ENCODE measurements at regions not wholly inside any gene's neighbourhood (a gene's known extent, or its start where the extent isn't known, plus 50 kb on each side); places are given as distances from the start of the nearest gene placed in this dataset.

DNA sequence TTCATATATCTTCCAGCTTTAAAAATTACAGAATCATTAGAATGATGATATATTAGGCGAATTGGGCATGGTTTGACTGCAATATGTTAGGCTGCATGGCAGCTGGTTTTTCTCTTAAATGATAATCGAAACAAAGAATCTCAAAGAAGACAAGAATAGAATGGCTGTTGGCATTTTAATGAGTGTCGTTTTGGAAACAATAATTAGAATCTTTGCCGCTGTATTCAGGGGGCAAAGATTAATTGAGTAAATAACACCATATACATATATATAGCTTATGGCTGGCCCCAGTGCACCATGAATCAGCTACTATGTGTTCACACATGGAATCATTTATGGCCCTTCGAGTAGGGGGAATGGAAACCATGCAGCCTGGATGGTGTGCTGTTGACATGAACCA is 216.2 kb downstream of the RNF144B start (continued):
- no peak for TF ChIP-seq CTCF (IDR thresholded peaks at IDR 0.05)
- TF ChIP-seq ELF1 (IDR thresholded peaks at IDR 0.05), result no peak
- no peak for TF ChIP-seq YY1 (IDR thresholded peaks at IDR 0.05; ENCODE audit: low read depth)

- H3K27ac ChIP-seq (ENCODE audit: low read depth in 2 of 2, low read length in 1 of 2), result no peak overlapping the region
- H3K4me3 ChIP-seq (ENCODE audit: low read depth in 2 of 2, low read length in 1 of 2), result no peak overlapping the region
- no peak overlapping the region for H3K4me2 ChIP-seq
- no peaks in the 10 kb centered on the region for H3K36me3 ChIP-seq (replicated peaks in 1 of 2; ENCODE audit: control insufficient read depth in 1 of 2, insufficient read depth in 2 of 2, low read length in 1 of 2)
- H3K27me3 ChIP-seq (ENCODE audit: insufficient read depth), result no peaks in the 10 kb centered on the region
- no peaks in the 10 kb centered on the region for H3F3A ChIP-seq (replicated peaks; ENCODE audit: insufficient read depth)
- H2AFZ ChIP-seq (ENCODE audit: low read depth), result no peak overlapping the region
- H3K79me2 ChIP-seq (ENCODE audit: insufficient read depth), result no peaks in the 10 kb centered on the region
- no peaks in the 10 kb centered on the region for H3K9me2 ChIP-seq
- TF ChIP-seq ELF1 (IDR thresholded peaks at IDR 0.05), result no peak
- TF ChIP-seq FOXJ3 (CRISPR knock-in tag; IDR thresholded peaks at IDR 0.05), result no peak
- no peak for TF ChIP-seq RCOR1 (IDR thresholded peaks at IDR 0.05; ENCODE audit: low read length)
- TF ChIP-seq RFX5 (IDR thresholded peaks at IDR 0.05; ENCODE audit: low read length), result no peak
- TF ChIP-seq MAX (IDR thresholded peaks at IDR 0.05; ENCODE audit: low read depth), result no peak
- no peak for TF ChIP-seq USF1 (IDR thresholded peaks at IDR 0.05; ENCODE audit: borderline replicate concordance, low read depth)
- no peak for TF ChIP-seq TCF12 (IDR thresholded peaks at IDR 0.05)
- no peak for TF ChIP-seq GATA2 (CRISPR knock-in tag; IDR thresholded peaks at IDR 0.05)
- peaks cover 0 to 5% of the 10 kb centered on the region in 2 experiments; a peak in 1 of 4 replicates for H3K4me1 ChIP-seq (ENCODE audit: control insufficient read depth in 1 of 2, insufficient read depth in 2 of 2, low read depth in 1 of 2, low read length in 1 of 2)
- H3K9me3 ChIP-seq, result no peaks in the 10 kb centered on the region
- 19% methylated on average over 3 of the region's 3 CpGs for WGBS (ENCODE audit: low lambda C conversion rate)
- no peak overlapping the region for H3K9ac ChIP-seq
- ChIA-PET CTCF (interaction anchor here (2.2 kb wide), 1 partner anchor 10 kb away, joined by 18 read pairs; no protein-coding TSS in a partner anchor), POLR2A (no interaction called here)
- H4K20me1 ChIP-seq (ENCODE audit: insufficient read depth), result no peaks in the 10 kb centered on the region
- DNase-seq, result no peak
Observed at GRCh38 chr6:18605841-18606240, 218.7 kb downstream of the RNF144B start.

GRCh38 chr6:18609715-18610114 is 222.6 kb downstream of the RNF144B start:
- no peak for TF ChIP-seq USF1 (IDR thresholded peaks at IDR 0.05; ENCODE audit: borderline replicate concordance, low read depth)
- TF ChIP-seq ZBTB33 (IDR thresholded peaks at IDR 0.05; ENCODE audit: borderline replicate concordance, low read depth), result no peak
- no peak for TF ChIP-seq YY1 (IDR thresholded peaks at IDR 0.05; ENCODE audit: low read depth)
- Histone ChIP-seq H3K27ac (ENCODE audit: low read depth in 2 of 2, low read length in 1 of 2) (no peak overlapping the region), H3K9ac (no peak overlapping the region), H4K20me1 (ENCODE audit: insufficient read depth) (no peaks in the 10 kb centered on the region), H3K4me2 (no peak overlapping the region), H3K9me3 (no peaks in the 10 kb centered on the region), H3K27me3 (ENCODE audit: insufficient read depth) (no peaks in the 10 kb centered on the region), H3K79me2 (ENCODE audit: insufficient read depth) (no peaks in the 10 kb centered on the region), H3F3A (replicated peaks; ENCODE audit: insufficient read depth) (no peaks in the 10 kb centered on the region), H3K36me3 (replicated peaks in 1 of 2; ENCODE audit: control insufficient read depth in 1 of 2, insufficient read depth in 2 of 2, low read length in 1 of 2) (no peaks in the 10 kb centered on the region), H3K4me3 (ENCODE audit: low read depth in 2 of 2, low read length in 1 of 2) (no peak overlapping the region), H2AFZ (ENCODE audit: low read depth) (no peak overlapping the region), H3K9me2 (no peaks in the 10 kb centered on the region), H3K4me1 (ENCODE audit: control insufficient read depth in 1 of 2, insufficient read depth in 2 of 2, low read depth in 1 of 2, low read length in 1 of 2) (peaks cover 0 to 2% of the 10 kb centered on the region in 2 experiments; a peak in 1 of 4 replicates)
- WGBS (ENCODE audit: low lambda C conversion rate), result 0% methylated on average over 1 of the region's 1 CpG
- DNase-seq, result no peak
- CTCF ChIA-PET, result interaction anchor here (0.7 to 1.8 kb wide), 4 partner anchors 13 to 45 kb away, joined by 3 to 8 read pairs (median 4); no protein-coding TSS in a partner anchor
- POLR2A ChIA-PET, result no interaction called here
